Chondrocyte (in vitro differentiated cells): ENCODE measurements at regions not wholly inside any gene's neighbourhood (a gene's known extent, or its start where the extent isn't known, plus 50 kb on each side); places are given as distances from the start of the nearest gene placed in this dataset.
"Not testable (repeated sequence)": the region's sequence is repeated elsewhere in the genome, so short reads cannot be mapped to it uniquely, and the experiment has no call there.

Source experiments
- DNase-seq: peaks from one replicate; pipeline ENCODE4 v3.0.0; 2021; ENCODE audit warnings: mixed read lengths, low spot score
- H3K27ac Mint-ChIP-seq: one replicate; pipeline ENCODE4 v1.8.0; 2021; ENCODE audit warnings: mild to moderate bottlenecking, moderate library complexity, mixed read lengths; ENCODE audit not compliant: unreplicated experiment
- H3K27me3 Mint-ChIP-seq: 2 replicates; pipeline ENCODE4 v1.8.0; 2021; ENCODE audit warnings: low read depth, mixed read lengths
- H3K36me3 Mint-ChIP-seq: 2 replicates; pipeline ENCODE4 v1.8.0; 2021; ENCODE audit warnings: low read depth, mixed read lengths
- H3K4me1 Mint-ChIP-seq: 2 replicates; pipeline ENCODE4 v1.8.0; 2021; ENCODE audit warnings: low read depth, mild to moderate bottlenecking, mixed read lengths
- H3K4me3 Mint-ChIP-seq: one replicate; pipeline ENCODE4 v1.8.0; 2021; ENCODE audit warnings: mild to moderate bottlenecking, moderate library complexity, mixed read lengths; ENCODE audit not compliant: unreplicated experiment
- H3K9me3 Mint-ChIP-seq: 2 replicates; pipeline ENCODE4 v1.8.0; 2021; ENCODE audit warnings: low read depth, mixed read lengths
- CTCF ChIP-seq: fragments of 200-600 bp; sonication (generic); IDR thresholded peaks from 2 replicates; pipeline ENCODE4 v1.5.0; 2021; ENCODE audit warnings: antibody characterized with exemption, mild to moderate bottlenecking, moderate library complexity

GRCh38 chr12:89873745-89874144, 165.1 kb upstream of the ATP2B1 start:
- Mint-ChIP-seq H3K36me3 (peaks cover 9% of the 10 kb centered on the region), H3K9me3 (peaks cover 14% of the 10 kb centered on the region), H3K4me1 (peaks cover 23% of the 10 kb centered on the region), H3K4me3 (no peak overlapping the region), H3K27ac (peak overlapping the region; percentile 70), H3K27me3 (no peaks in the 10 kb centered on the region)
- DNase-seq, result no peak
- peak; percentile 38 for TF ChIP-seq CTCF

- H3K27ac Mint-ChIP-seq, result no peak overlapping the region
- DNase-seq, result no peak
- no peak for TF ChIP-seq CTCF
- H3K27me3 Mint-ChIP-seq, result no peaks in the 10 kb centered on the region
- H3K4me1 Mint-ChIP-seq, result peaks cover 23% of the 10 kb centered on the region
- H3K4me3 Mint-ChIP-seq, result no peak overlapping the region
- peaks cover 14% of the 10 kb centered on the region for H3K9me3 Mint-ChIP-seq
- H3K36me3 Mint-ChIP-seq, result peaks cover 9% of the 10 kb centered on the region
Observed at GRCh38 chr12:89872922-89873630, 164.4 kb upstream of the ATP2B1 start.

- H3K36me3 Mint-ChIP-seq, result peaks cover 9% of the 10 kb centered on the region
- no peaks in the 10 kb centered on the region for H3K27me3 Mint-ChIP-seq
- H3K4me1 Mint-ChIP-seq, result peaks cover 20% of the 10 kb centered on the region
- no peak for DNase-seq
- no peak overlapping the region for H3K27ac Mint-ChIP-seq
- TF ChIP-seq CTCF, result no peak
- H3K4me3 Mint-ChIP-seq, result no peak overlapping the region
- peaks cover 14% of the 10 kb centered on the region for H3K9me3 Mint-ChIP-seq
Observed at GRCh38 chr12:89870413-89871184, 162.0 kb upstream of the ATP2B1 start.

GRCh38 chr12:89867611-89868010, 159.0 kb upstream of the ATP2B1 start:
- peaks cover 18% of the 10 kb centered on the region for H3K4me1 Mint-ChIP-seq
- not testable (repeated sequence) for DNase-seq, H3K36me3 Mint-ChIP-seq, H3K27ac Mint-ChIP-seq, H3K4me3 Mint-ChIP-seq, H3K27me3 Mint-ChIP-seq
- H3K9me3 Mint-ChIP-seq, result peaks cover 14% of the 10 kb centered on the region

- no peak for DNase-seq
- Mint-ChIP-seq H3K27ac (no peak overlapping the region), H3K9me3 (no peaks in the 10 kb centered on the region), H3K36me3 (no peaks in the 10 kb centered on the region), H3K27me3 (no peaks in the 10 kb centered on the region), H3K4me1 (peaks cover 20% of the 10 kb centered on the region), H3K4me3 (no peak overlapping the region)
- no peak for TF ChIP-seq CTCF
Observed at GRCh38 chr12:89864411-89864810, 155.8 kb upstream of the ATP2B1 start.
